WI38 (cell line): ENCODE measurements at regions not wholly inside any gene's neighbourhood (a gene's known extent, or its start where the extent isn't known, plus 50 kb on each side); places are given as distances from the start of the nearest gene placed in this dataset.
"Not testable (repeated sequence)": the region's sequence is repeated elsewhere in the genome, so short reads cannot be mapped to it uniquely, and the experiment has no call there.

ENCODE experiments used
- H3K4me3 ChIP-seq: 2 replicates; pipeline ENCODE4 v1.5.1; 2011; ENCODE audit warnings: low read depth, mild to moderate bottlenecking, control low read depth, low read length
- CTCF ChIP-seq: IDR thresholded peaks from 2 replicates; pipeline ENCODE4 v1.5.1; 2012; ENCODE audit warnings: low read depth, mild to moderate bottlenecking, control low read depth, low read length

- no peak for TF ChIP-seq CTCF
- no peak overlapping the region for H3K4me3 ChIP-seq
Measured at GRCh38 chr5:124962111-124962510, 215.7 kb upstream of the ZNF608 start.

GRCh38 chr5:124962735-124963134, 216.3 kb upstream of the ZNF608 start:
- no peak overlapping the region for H3K4me3 ChIP-seq
- TF ChIP-seq CTCF, result no peak

DNA sequence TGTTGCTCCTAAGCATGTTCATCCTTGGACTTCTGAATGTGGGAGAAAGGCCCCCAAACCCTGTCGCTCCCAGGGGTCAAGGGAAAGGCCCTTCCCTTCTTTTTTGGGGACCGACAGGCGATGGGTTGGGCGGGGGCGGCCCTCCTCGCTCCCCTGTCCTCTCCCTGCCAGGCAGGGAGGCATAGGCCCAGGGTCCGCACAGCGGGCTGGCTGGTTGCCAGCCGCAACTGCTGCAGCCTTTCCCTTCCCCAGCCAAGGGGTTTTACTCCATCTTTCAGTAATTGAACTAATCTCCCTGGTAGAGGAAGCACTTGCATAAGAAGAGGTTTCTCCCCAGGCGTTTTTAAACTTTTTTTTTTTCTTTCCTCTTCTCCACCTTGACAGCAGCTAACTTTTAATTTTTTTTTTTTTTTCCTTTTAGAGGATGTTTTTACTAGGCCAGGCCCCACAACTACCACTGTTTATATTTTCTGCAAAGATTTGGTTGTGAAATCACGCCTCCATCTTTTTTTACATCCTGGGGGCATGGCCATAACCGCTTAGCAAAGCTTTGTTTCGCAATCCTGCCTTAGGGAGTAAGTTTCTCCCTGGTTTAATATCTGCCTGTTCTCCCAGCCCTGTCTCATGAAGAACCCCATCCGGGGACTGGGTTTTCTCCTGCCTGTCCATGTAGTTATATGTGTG, 216.9 kb upstream of the ZNF608 start:
- no peak for TF ChIP-seq CTCF
- no peak overlapping the region for H3K4me3 ChIP-seq

- not testable (repeated sequence) for H3K4me3 ChIP-seq
Measured at GRCh38 chr5:124966741-124967140, 220.3 kb upstream of the ZNF608 start.

DNA sequence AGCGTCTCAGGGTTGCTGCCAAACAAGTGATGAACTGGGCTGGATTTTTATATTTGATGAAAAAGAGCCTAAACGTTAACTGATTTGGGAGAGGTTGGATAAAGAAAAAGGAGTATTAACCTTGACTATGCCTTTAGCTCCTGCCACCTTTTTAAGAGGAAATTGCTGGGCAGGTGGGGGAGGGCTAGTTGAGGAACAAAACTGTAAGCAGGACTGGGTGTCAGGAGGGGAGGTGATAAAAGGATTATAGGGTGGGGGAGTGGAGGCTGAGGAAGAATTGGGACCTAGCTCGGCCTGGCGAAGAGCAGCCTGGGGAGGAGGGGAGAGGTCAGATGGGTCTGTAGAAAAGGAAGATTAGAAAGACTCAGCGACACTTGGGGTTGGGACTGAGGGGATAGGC, 223.9 kb upstream of the ZNF608 start:
- H3K4me3 ChIP-seq, result not testable (repeated sequence)

- H3K4me3 ChIP-seq, result no peak overlapping the region
- no peak for TF ChIP-seq CTCF
Measured at GRCh38 chr5:124972703-124973102, 226.3 kb upstream of the ZNF608 start.

GRCh38 chr5:124973661-124974060, 227.2 kb upstream of the ZNF608 start:
- H3K4me3 ChIP-seq, result no peak overlapping the region
- no peak for TF ChIP-seq CTCF

GRCh38 chr5:124976086-124976485, 229.6 kb upstream of the ZNF608 start:
- no peak overlapping the region for H3K4me3 ChIP-seq
- TF ChIP-seq CTCF, result no peak

DNA sequence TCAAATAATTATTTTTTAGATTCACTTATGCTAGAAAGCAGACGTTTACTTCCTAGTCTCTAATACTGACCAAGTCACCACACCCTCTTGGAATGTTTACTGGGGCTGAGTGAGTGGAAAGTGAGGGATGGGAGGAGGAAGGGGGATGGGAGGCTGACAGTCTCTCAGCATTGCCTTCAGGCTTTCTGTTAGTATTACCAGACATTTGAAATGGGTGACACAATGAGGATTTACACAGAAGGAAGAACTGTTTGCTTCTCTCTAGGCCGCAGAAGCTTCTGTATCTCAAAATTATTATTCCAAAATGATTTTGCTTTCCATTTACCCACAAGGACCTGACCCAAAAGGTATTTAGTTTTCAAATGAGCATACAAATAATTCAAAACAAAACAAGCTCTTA, 232.8 kb upstream of the ZNF608 start:
- no peak for TF ChIP-seq CTCF
- H3K4me3 ChIP-seq, result no peak overlapping the region
